ENCODE measurements at regions not wholly inside any gene's neighbourhood (a gene's known extent, or its start where the extent isn't known, plus 50 kb on each side); places are given as distances from the start of the nearest gene placed in this dataset.
A peak's percentile ranks its signal among the peaks of the same experiment; 100 is the strongest.

GRCh38 chr10:123259791-123260190, 105.6 kb downstream of the BUB3 start:
- H3K27me3 ChIP-seq (ENCODE audit: control insufficient read depth in 3 of 3, insufficient read depth in 3 of 3, low read length in 3 of 3) = no peaks in the 10 kb centered on the region
- H3K4me1 ChIP-seq (ENCODE audit: control insufficient read depth in 3 of 3, insufficient read depth in 2 of 3, low read depth in 1 of 3, low read length in 2 of 3) = no peaks in the 10 kb centered on the region
- no peak overlapping the region for H3K4me3 ChIP-seq (ENCODE audit: low read depth in 1 of 3, low read length in 3 of 3)
- no peaks in the 10 kb centered on the region for H3K36me3 ChIP-seq (ENCODE audit: control insufficient read depth in 3 of 3, insufficient read depth in 2 of 3, low read depth in 1 of 3, low read length in 3 of 3)
- DNase-seq (no peak), FAIRE-seq (no peak)
- 56 to 83% (median 77%) methylated on average over 11 of the region's 11 CpGs for WGBS, 3 donors
- no peaks in the 10 kb centered on the region for H3K9me3 ChIP-seq (ENCODE audit: control insufficient read depth in 2 of 2, insufficient read depth in 1 of 2, low read depth in 1 of 2, low read length in 1 of 2)
- H3K27ac ChIP-seq (ENCODE audit: low read depth in 1 of 3, low read length in 2 of 3) = no peak overlapping the region

- H3K27me3 ChIP-seq (ENCODE audit: control insufficient read depth in 3 of 3, insufficient read depth in 3 of 3, low read length in 3 of 3) = no peaks in the 10 kb centered on the region
- no peaks in the 10 kb centered on the region for H3K36me3 ChIP-seq (ENCODE audit: control insufficient read depth in 3 of 3, insufficient read depth in 2 of 3, low read depth in 1 of 3, low read length in 3 of 3)
- H3K4me3 ChIP-seq (ENCODE audit: low read depth in 1 of 3, low read length in 3 of 3) = no peak overlapping the region
- no peaks in the 10 kb centered on the region for H3K4me1 ChIP-seq (ENCODE audit: control insufficient read depth in 3 of 3, insufficient read depth in 2 of 3, low read depth in 1 of 3, low read length in 2 of 3)
- DNase-seq = no peak
- no peaks in the 10 kb centered on the region for H3K9me3 ChIP-seq (ENCODE audit: control insufficient read depth in 2 of 2, insufficient read depth in 1 of 2, low read depth in 1 of 2, low read length in 1 of 2)
- WGBS, 3 donors = 89 to 92% (median 90%) methylated on average over 9 of the region's 9 CpGs
- FAIRE-seq = no peak
- H3K27ac ChIP-seq (ENCODE audit: low read depth in 1 of 3, low read length in 2 of 3) = no peak overlapping the region
These were observed 108.3 kb downstream of the BUB3 start for GRCh38 chr10:123262456-123262855.

- Histone ChIP-seq H3K4me1 (ENCODE audit: control insufficient read depth in 3 of 3, insufficient read depth in 2 of 3, low read depth in 1 of 3, low read length in 2 of 3) (no peaks in the 10 kb centered on the region), H3K36me3 (ENCODE audit: control insufficient read depth in 3 of 3, insufficient read depth in 2 of 3, low read depth in 1 of 3, low read length in 3 of 3) (no peaks in the 10 kb centered on the region), H3K27me3 (ENCODE audit: control insufficient read depth in 3 of 3, insufficient read depth in 3 of 3, low read length in 3 of 3) (peaks cover 0 to 2% (median 1%) of the 10 kb centered on the region in 3 donors), H3K9me3 (ENCODE audit: control insufficient read depth in 2 of 2, insufficient read depth in 1 of 2, low read depth in 1 of 2, low read length in 1 of 2) (no peaks in the 10 kb centered on the region), H3K4me3 (ENCODE audit: low read depth in 1 of 3, low read length in 3 of 3) (no peak overlapping the region), H3K27ac (ENCODE audit: low read depth in 1 of 3, low read length in 2 of 3) (no peak overlapping the region)
- no peak for DNase-seq
- WGBS, 3 donors = 97 to 100% (median 98%) methylated on average over 1 of the region's 1 CpG
- no peak for FAIRE-seq
These were observed 112.8 kb downstream of the BUB3 start for GRCh38 chr10:123266971-123267370.

GRCh38 chr10:123269017-123269552, 114.9 kb downstream of the BUB3 start:
- Histone ChIP-seq H3K36me3 (ENCODE audit: control insufficient read depth in 3 of 3, insufficient read depth in 2 of 3, low read depth in 1 of 3, low read length in 3 of 3) (no peaks in the 10 kb centered on the region), H3K4me3 (ENCODE audit: low read depth in 1 of 3, low read length in 3 of 3) (no peak overlapping the region), H3K4me1 (ENCODE audit: control insufficient read depth in 3 of 3, insufficient read depth in 2 of 3, low read depth in 1 of 3, low read length in 2 of 3) (no peaks in the 10 kb centered on the region), H3K9me3 (ENCODE audit: control insufficient read depth in 2 of 2, insufficient read depth in 1 of 2, low read depth in 1 of 2, low read length in 1 of 2) (no peaks in the 10 kb centered on the region), H3K27ac (ENCODE audit: low read depth in 1 of 3, low read length in 2 of 3) (no peak overlapping the region), H3K27me3 (ENCODE audit: control insufficient read depth in 3 of 3, insufficient read depth in 3 of 3, low read length in 3 of 3) (peaks cover 0 to 20% (median 12%) of the 10 kb centered on the region in 3 donors)
- no peak for DNase-seq
- WGBS, 3 donors = 86 to 94% (median 91%) methylated on average over 9 of the region's 9 CpGs
- no peak for FAIRE-seq

- no peaks in the 10 kb centered on the region for H3K36me3 ChIP-seq (ENCODE audit: control insufficient read depth in 3 of 3, insufficient read depth in 2 of 3, low read depth in 1 of 3, low read length in 3 of 3)
- H3K4me3 ChIP-seq (ENCODE audit: low read depth in 1 of 3, low read length in 3 of 3) = no peak overlapping the region
- peaks cover 0 to 24% (median 14%) of the 10 kb centered on the region in 3 donors for H3K27me3 ChIP-seq (ENCODE audit: control insufficient read depth in 3 of 3, insufficient read depth in 3 of 3, low read length in 3 of 3)
- no peak for FAIRE-seq
- H3K4me1 ChIP-seq (ENCODE audit: control insufficient read depth in 3 of 3, insufficient read depth in 2 of 3, low read depth in 1 of 3, low read length in 2 of 3) = no peaks in the 10 kb centered on the region
- DNase-seq = peak in 1 of 2 donors; percentile 11
- WGBS, 3 donors = 15 to 53% (median 36%) methylated on average over 2 of the region's 2 CpGs
- no peaks in the 10 kb centered on the region for H3K9me3 ChIP-seq (ENCODE audit: control insufficient read depth in 2 of 2, insufficient read depth in 1 of 2, low read depth in 1 of 2, low read length in 1 of 2)
- no peak overlapping the region for H3K27ac ChIP-seq (ENCODE audit: low read depth in 1 of 3, low read length in 2 of 3)
These were observed 115.5 kb downstream of the BUB3 start for GRCh38 chr10:123269675-123270074.

- Histone ChIP-seq H3K4me3 (ENCODE audit: low read depth in 1 of 3, low read length in 3 of 3) (no peak overlapping the region), H3K9me3 (ENCODE audit: control insufficient read depth in 2 of 2, insufficient read depth in 1 of 2, low read depth in 1 of 2, low read length in 1 of 2) (no peaks in the 10 kb centered on the region), H3K4me1 (ENCODE audit: control insufficient read depth in 3 of 3, insufficient read depth in 2 of 3, low read depth in 1 of 3, low read length in 2 of 3) (no peaks in the 10 kb centered on the region), H3K27ac (ENCODE audit: low read depth in 1 of 3, low read length in 2 of 3) (no peak overlapping the region), H3K36me3 (ENCODE audit: control insufficient read depth in 3 of 3, insufficient read depth in 2 of 3, low read depth in 1 of 3, low read length in 3 of 3) (no peaks in the 10 kb centered on the region), H3K27me3 (ENCODE audit: control insufficient read depth in 3 of 3, insufficient read depth in 3 of 3, low read length in 3 of 3) (peaks cover 0 to 29% (median 15%) of the 10 kb centered on the region in 3 donors)
- 61 to 76% (median 73%) methylated on average over 2 of the region's 2 CpGs for WGBS, 3 donors
- DNase-seq = no peak
- no peak for FAIRE-seq
These were observed 116.0 kb downstream of the BUB3 start for GRCh38 chr10:123270221-123270620.

GRCh38 chr10:123270806-123271205, 116.6 kb downstream of the BUB3 start:
- no peak overlapping the region for H3K27ac ChIP-seq (ENCODE audit: low read depth in 1 of 3, low read length in 2 of 3)
- no peak overlapping the region for H3K4me3 ChIP-seq (ENCODE audit: low read depth in 1 of 3, low read length in 3 of 3)
- no peaks in the 10 kb centered on the region for H3K4me1 ChIP-seq (ENCODE audit: control insufficient read depth in 3 of 3, insufficient read depth in 2 of 3, low read depth in 1 of 3, low read length in 2 of 3)
- peaks cover 0 to 35% (median 21%) of the 10 kb centered on the region in 3 donors for H3K27me3 ChIP-seq (ENCODE audit: control insufficient read depth in 3 of 3, insufficient read depth in 3 of 3, low read length in 3 of 3)
- DNase-seq (no peak), FAIRE-seq (no peak)
- H3K36me3 ChIP-seq (ENCODE audit: control insufficient read depth in 3 of 3, insufficient read depth in 2 of 3, low read depth in 1 of 3, low read length in 3 of 3) = no peaks in the 10 kb centered on the region
- peaks cover 0 to 3% of the 10 kb centered on the region in 2 donors for H3K9me3 ChIP-seq (ENCODE audit: control insufficient read depth in 2 of 2, insufficient read depth in 1 of 2, low read depth in 1 of 2, low read length in 1 of 2)
- 92 to 97% (median 95%) methylated on average over 4 of the region's 4 CpGs for WGBS, 3 donors

GRCh38 chr10:123272171-123272570, 118.0 kb downstream of the BUB3 start:
- peaks cover 0 to 44% (median 21%) of the 10 kb centered on the region in 3 donors for H3K27me3 ChIP-seq (ENCODE audit: control insufficient read depth in 3 of 3, insufficient read depth in 3 of 3, low read length in 3 of 3)
- peaks cover 0 to 10% of the 10 kb centered on the region in 2 donors for H3K9me3 ChIP-seq (ENCODE audit: control insufficient read depth in 2 of 2, insufficient read depth in 1 of 2, low read depth in 1 of 2, low read length in 1 of 2)
- DNase-seq (no peak), FAIRE-seq (no peak)
- 72 to 79% (median 77%) methylated on average over 4 of the region's 4 CpGs for WGBS, 3 donors
- no peaks in the 10 kb centered on the region for H3K4me1 ChIP-seq (ENCODE audit: control insufficient read depth in 3 of 3, insufficient read depth in 2 of 3, low read depth in 1 of 3, low read length in 2 of 3)
- H3K27ac ChIP-seq (ENCODE audit: low read depth in 1 of 3, low read length in 2 of 3) = no peak overlapping the region
- H3K36me3 ChIP-seq (ENCODE audit: control insufficient read depth in 3 of 3, insufficient read depth in 2 of 3, low read depth in 1 of 3, low read length in 3 of 3) = no peaks in the 10 kb centered on the region
- H3K4me3 ChIP-seq (ENCODE audit: low read depth in 1 of 3, low read length in 3 of 3) = no peak overlapping the region

Data from small intestine (tissue), 7 donors.